Tibial nerve (tissue), 4 donors: ENCODE measurements at regions not wholly inside any gene's neighbourhood (a gene's known extent, or its start where the extent isn't known, plus 50 kb on each side); places are given as distances from the start of the nearest gene placed in this dataset.

Source experiments
- CTCF ChIP-seq, 5 experiments: fragments of 200-600 bp in 3 of 5; fragments of 450-650 bp in 2 of 5; sonication (generic) in 3 of 5; IDR thresholded peaks; one replicate each; pipeline ENCODE4 v1.5.1; 2016 to 2019; ENCODE audit warnings: antibody characterized with exemption in 5 of 5, mild to moderate bottlenecking in 3 of 5, moderate library complexity in 2 of 5
- EP300 ChIP-seq, 2 donors: sonication (generic); formaldehyde crosslinking; IDR thresholded peaks; one replicate each; pipeline ENCODE4 v1.6.1; 2017; ENCODE audit warnings: antibody characterized with exemption in 2 of 2, mild to moderate bottlenecking in 1 of 2

GRCh38 chr14:101060171-101060601, 156.7 kb upstream of the RTL1 start:
- TF ChIP-seq CTCF (IDR thresholded peaks at IDR 0.05) (no peak), EP300 (IDR thresholded peaks at IDR 0.05) (no peak)
